Erythroblast (primary cell): ENCODE measurements at regions not wholly inside any gene's neighbourhood (a gene's known extent, or its start where the extent isn't known, plus 50 kb on each side); places are given as distances from the start of the nearest gene placed in this dataset.

Source experiments
- GATA1 ChIP-seq: IDR thresholded peaks from 2 replicates; pipeline ENCODE4 v1.6.1; 2011; ENCODE audit warnings: low read depth, mild to moderate bottlenecking, control low read depth, low read length, moderate library complexity
- POLR2A ChIP-seq: IDR thresholded peaks from 2 replicates; pipeline ENCODE4 v1.6.1; 2011; ENCODE audit warnings: mild to moderate bottlenecking, low read length

GRCh38 chr4:174120446-174121295, 162.8 kb downstream of the FBXO8 start:
- TF ChIP-seq POLR2A, result no peak
- no peak for TF ChIP-seq GATA1
